ENCODE measurements at regions not wholly inside any gene's neighbourhood (a gene's known extent, or its start where the extent isn't known, plus 50 kb on each side); places are given as distances from the start of the nearest gene placed in this dataset.

DNA sequence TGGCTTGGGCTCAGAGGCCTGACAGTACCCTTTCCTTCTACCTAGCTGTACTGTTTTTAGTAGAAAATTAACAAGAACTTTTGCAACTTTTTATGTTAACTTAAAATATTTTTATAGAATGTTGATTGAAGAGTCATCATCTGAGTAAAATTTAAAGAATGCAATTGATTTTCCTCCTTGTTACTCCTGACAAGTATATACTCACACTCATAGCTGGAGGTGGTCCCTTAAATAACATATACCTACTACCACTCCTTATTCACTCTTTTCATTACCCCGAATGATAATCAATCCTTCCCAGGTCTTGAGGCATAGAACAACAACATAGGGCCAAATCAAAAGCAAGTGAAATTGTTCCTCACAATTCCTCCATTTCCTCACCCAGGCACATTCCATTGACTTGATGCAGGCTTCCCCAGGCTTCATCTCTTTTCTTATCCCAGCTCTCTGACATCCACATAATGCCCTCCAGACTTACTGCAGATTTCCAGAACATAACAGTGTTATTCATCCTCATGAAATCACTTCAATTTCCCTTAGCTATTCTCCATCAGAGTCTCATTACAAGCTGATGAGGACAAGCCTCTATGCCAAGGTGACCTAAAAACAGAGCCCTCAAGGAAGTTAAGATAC is 73.2 kb upstream of the ANXA10 start:
- DNase-seq (ENCODE audit: extremely low spot score, insufficient read length, low read depth) (no peak), FAIRE-seq (no peak)

DNA sequence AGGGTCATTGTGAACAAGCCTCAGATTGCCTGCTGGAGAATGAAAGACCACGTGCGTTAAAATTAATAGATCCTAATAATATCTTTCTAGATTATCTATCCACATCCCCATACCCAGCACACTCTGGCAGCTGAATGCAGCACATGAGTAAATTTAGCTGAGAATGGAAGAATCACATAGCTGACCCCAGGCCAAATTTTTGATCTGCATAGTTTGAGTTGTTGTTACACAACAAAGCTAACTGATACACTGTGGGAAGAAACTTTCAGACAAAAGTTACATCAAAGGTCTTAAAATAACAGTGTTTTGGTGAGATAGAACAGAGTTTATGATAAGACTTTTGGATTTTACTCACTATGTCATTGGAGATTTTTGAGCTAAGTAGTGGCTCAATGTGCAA is 72.4 kb upstream of the ANXA10 start:
- DNase-seq (ENCODE audit: extremely low spot score, insufficient read length, low read depth) = no peak

DNA sequence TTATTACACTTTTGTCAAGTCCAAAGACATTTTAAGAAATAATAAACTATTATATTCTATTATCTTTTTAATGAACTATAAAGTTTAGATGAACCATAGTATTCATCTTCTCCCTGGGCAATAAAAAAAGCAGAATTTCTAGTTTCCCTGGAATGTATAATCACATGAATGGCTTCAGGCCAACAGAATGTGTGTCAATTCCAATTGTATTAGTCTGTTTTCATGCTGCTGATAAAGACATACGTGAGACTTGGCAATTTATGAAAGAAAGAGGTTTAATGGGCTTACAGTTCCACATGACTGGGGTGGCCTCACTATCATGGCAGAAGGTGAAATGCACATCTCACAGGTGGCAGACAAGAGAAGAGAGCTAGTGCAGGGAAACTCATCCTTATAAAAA is 70.7 kb upstream of the ANXA10 start:
- FAIRE-seq (no peak), DNase-seq (ENCODE audit: extremely low spot score, insufficient read length, low read depth) (no peak)

More for the DNA sequence above, 72.4 kb upstream of the ANXA10 start:
- FAIRE-seq = no peak

DNA sequence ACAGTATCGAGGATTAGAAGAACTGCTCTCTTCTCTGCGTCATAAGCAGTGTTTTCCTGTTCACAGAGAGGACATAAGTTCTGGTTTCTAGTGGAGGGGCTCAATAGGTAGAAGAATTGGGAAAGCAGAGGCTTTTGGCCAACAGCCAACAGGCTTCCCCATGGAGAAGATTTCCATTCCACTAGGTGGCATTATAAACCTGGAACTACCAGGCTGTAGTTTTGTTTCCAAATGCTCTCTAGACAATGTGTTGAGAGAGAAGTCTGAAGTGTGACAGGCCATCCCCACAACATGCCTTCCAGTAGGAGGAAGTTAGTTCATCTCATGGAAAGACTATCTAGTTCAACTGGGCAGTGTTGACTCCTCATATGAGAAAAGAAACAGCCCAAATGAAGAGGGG is 63.8 kb upstream of the ANXA10 start:
- no peak for DNase-seq (ENCODE audit: extremely low spot score, insufficient read length, low read depth)
- no peak for FAIRE-seq

DNA sequence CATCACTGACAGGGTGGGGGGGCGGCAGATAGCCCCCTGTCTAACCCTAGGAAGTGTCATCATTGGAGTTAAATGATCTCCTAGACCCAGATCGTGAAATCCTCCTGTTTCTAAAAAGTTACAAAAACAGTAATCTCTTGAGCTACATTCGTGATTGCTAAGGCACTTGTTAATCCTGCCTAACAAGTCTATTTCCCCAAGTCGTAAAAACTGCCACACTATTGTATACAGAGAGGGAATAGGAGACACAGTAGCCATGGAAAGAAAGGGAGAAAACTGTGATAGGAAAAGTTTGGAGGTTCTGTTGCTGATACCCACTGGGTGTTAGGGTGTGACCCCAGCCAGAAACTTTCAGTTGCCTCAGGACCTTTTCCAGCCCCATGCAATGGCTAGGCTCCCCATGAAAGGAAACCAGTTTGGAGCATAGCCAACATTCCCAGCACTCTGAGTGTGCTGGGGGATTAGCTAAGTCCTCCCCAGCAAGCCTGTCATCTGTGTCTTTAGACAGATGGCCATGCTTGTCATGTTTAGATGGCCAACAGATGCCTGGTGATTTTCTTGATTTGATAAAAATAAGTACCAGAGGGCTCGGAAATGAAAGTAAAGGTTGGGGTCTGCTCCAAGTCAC is 63.3 kb upstream of the ANXA10 start:
- DNase-seq (ENCODE audit: extremely low spot score, insufficient read length, low read depth) = no peak
- no peak for FAIRE-seq

DNA sequence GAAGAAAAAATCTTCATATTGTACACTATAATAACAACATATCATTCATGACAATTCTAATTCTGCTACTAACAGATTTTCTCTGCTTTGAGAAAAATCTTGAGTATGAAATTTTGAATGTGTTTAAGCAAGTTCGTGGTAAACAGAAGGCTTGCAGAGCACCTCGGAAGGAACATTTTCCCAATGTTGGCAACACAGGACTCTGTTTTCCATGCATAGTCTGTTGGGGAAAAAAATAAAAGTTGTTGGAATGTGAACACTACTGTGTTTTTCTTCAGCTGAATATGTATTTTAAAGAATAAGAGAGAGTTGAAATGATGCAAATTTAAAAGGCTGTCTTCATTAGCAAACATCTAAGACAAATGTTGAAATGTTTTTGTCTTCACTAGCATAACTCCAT is 54.7 kb upstream of the ANXA10 start:
- FAIRE-seq (no peak), DNase-seq (ENCODE audit: extremely low spot score, insufficient read length, low read depth) (no peak)

DNA sequence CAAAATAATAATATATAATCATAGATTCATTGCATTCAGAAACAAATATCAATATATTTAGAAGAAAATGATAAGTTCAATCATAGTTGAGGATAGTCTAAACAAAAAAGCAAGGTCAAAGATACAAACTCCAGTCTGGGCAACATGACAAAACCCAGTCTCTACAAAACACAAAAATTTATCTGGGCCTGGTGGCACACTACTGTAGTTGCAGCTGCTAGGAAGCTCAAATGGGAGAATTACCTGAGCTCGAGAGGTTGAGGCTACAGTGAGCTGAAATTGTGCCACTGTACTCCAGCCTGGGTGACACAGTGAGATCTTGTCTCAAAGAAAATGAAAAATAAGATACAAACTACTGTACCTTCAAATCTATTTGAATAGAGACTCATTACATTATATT is 52.7 kb upstream of the ANXA10 start:
- DNase-seq (ENCODE audit: extremely low spot score, insufficient read length, low read depth) = no peak

More for the DNA sequence above, 52.7 kb upstream of the ANXA10 start:
- FAIRE-seq = no peak

All from GM18507 (cell line).